ENCODE measurements at regions not wholly inside any gene's neighbourhood (a gene's known extent, or its start where the extent isn't known, plus 50 kb on each side); places are given as distances from the start of the nearest gene placed in this dataset.

DNA sequence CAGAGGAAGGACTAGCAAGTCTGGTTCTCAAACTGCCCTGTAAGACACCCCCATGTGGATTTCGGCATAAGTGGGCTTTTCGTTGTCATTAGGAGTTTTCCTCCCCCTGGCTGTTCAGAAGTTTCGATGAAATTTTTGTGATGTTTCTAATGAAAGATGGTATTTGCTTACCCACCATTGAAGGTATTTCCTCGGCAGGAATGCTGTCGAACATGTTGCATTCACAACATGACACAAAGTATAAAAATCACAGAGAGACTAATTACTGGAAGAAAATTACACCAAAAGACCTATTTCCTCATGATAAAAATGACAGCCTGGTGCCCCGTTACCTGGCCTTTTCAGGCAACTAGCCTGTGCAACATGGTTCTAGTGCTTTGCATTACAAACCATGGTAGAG is 144.9 kb downstream of the TXNL1 start:
- H3K4me2 ChIP-seq (ENCODE audit: low read depth, low read length, poor library complexity, severe bottlenecking): no peak overlapping the region
- no peaks in the 10 kb centered on the region; the same call in 1 of the 2 replicates for H3K9me3 ChIP-seq (ENCODE audit: insufficient read depth, low read length)
- H3K4me3 ChIP-seq (ENCODE audit: insufficient read depth, low read length, poor library complexity, severe bottlenecking): no peak overlapping the region
- no peak overlapping the region for H3K9ac ChIP-seq (ENCODE audit: low read length)
- no peaks in the 10 kb centered on the region for H3K36me3 ChIP-seq (ENCODE audit: low read length)
- no peak overlapping the region for H2AFZ ChIP-seq (ENCODE audit: low read depth, low read length, severe bottlenecking)
- H3K27me3 ChIP-seq (ENCODE audit: low read length): no peaks in the 10 kb centered on the region
- H3F3A ChIP-seq (ENCODE audit: insufficient read depth): no peaks in the 10 kb centered on the region
- H3K27ac ChIP-seq (ENCODE audit: low read depth, low read length): no peak overlapping the region
- H3K9me2 ChIP-seq (replicated peaks; ENCODE audit: insufficient read depth, low read length): no peaks in the 10 kb centered on the region
- H4K20me1 ChIP-seq (ENCODE audit: low read depth, low read length): no peaks in the 10 kb centered on the region
- no peak for TF ChIP-seq EZH2phosphoT487 (conservative IDR thresholded peaks at IDR 0.05; ENCODE audit: low read length)
- TF ChIP-seq, protein P1, sequence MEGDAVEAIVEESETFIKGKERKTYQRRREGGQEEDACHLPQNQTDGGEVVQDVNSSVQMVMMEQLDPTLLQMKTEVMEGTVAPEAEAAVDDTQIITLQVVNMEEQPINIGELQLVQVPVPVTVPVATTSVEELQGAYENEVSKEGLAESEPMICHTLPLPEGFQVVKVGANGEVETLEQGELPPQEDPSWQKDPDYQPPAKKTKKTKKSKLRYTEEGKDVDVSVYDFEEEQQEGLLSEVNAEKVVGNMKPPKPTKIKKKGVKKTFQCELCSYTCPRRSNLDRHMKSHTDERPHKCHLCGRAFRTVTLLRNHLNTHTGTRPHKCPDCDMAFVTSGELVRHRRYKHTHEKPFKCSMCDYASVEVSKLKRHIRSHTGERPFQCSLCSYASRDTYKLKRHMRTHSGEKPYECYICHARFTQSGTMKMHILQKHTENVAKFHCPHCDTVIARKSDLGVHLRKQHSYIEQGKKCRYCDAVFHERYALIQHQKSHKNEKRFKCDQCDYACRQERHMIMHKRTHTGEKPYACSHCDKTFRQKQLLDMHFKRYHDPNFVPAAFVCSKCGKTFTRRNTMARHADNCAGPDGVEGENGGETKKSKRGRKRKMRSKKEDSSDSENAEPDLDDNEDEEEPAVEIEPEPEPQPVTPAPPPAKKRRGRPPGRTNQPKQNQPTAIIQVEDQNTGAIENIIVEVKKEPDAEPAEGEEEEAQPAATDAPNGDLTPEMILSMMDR (IDR thresholded peaks at IDR 0.05; ENCODE audit: insufficient read depth, low read length, poor library complexity, severe bottlenecking): no peak
- no peaks in the 10 kb centered on the region for H3K79me2 ChIP-seq (ENCODE audit: insufficient read depth, low read length)

DNA sequence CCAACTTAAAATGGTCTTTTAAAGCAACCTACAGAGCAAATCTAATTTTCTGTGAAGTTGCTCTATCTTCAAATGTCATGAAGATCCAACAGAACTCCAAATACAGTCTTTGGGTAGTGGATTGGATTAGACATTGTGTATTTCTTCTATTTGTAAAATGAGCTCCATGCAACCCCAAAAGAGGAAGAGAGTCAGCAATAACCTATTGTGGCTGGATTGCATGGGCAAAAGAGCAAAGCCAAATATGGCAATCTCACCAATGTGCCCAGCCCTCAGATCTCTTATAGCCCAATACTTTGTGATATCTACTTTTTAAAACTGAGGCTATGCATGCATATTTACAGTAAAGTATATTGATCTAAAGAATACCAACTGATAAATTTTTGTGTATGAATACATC is 146.3 kb downstream of the TXNL1 start:
- H3K27me3 ChIP-seq (ENCODE audit: low read length): no peaks in the 10 kb centered on the region
- H3K27ac ChIP-seq (ENCODE audit: low read depth, low read length): no peak overlapping the region
- H3K4me2 ChIP-seq (ENCODE audit: low read depth, low read length, poor library complexity, severe bottlenecking): no peak overlapping the region
- H3K36me3 ChIP-seq (ENCODE audit: low read length): no peaks in the 10 kb centered on the region
- no peaks in the 10 kb centered on the region; the same call in 1 of the 2 replicates for H3K9me3 ChIP-seq (ENCODE audit: insufficient read depth, low read length)
- H3K4me3 ChIP-seq (ENCODE audit: insufficient read depth, low read length, poor library complexity, severe bottlenecking): no peak overlapping the region
- H2AFZ ChIP-seq (ENCODE audit: low read depth, low read length, severe bottlenecking): no peak overlapping the region
- H3F3A ChIP-seq (ENCODE audit: insufficient read depth): no peaks in the 10 kb centered on the region
- no peaks in the 10 kb centered on the region for H4K20me1 ChIP-seq (ENCODE audit: low read depth, low read length)
- H3K9me2 ChIP-seq (replicated peaks; ENCODE audit: insufficient read depth, low read length): no peaks in the 10 kb centered on the region
- H3K79me2 ChIP-seq (ENCODE audit: insufficient read depth, low read length): no peaks in the 10 kb centered on the region
- no peak overlapping the region for H3K9ac ChIP-seq (ENCODE audit: low read length)
- TF ChIP-seq, protein P1 (IDR thresholded peaks at IDR 0.05; ENCODE audit: insufficient read depth, low read length, poor library complexity, severe bottlenecking): no peak
- no peak for TF ChIP-seq EZH2phosphoT487 (conservative IDR thresholded peaks at IDR 0.05; ENCODE audit: low read length)

DNA sequence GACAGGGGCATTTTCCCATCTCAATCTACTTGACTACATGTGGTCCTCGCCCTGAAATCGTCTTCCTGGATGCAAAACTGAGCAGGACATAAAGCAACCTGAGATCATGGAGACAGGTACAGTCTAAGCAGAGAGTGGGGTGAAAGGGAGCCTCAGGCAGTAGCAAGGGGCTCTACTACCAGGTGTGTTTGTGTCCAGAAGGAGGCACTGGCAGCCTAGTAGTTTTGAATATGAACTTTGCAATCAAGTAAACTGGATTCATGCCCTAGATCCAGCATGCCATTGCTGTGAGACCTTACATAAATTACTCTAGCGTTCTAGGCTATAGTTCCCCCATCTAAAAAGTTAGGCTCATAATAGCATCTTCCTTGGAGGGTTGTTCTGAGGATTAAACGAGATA is 147.4 kb downstream of the TXNL1 start:
- Histone ChIP-seq H3K27me3 (ENCODE audit: low read length) (no peaks in the 10 kb centered on the region), H2AFZ (ENCODE audit: low read depth, low read length, severe bottlenecking) (no peak overlapping the region), H3K9ac (ENCODE audit: low read length) (no peak overlapping the region), H3F3A (ENCODE audit: insufficient read depth) (no peaks in the 10 kb centered on the region), H3K36me3 (ENCODE audit: low read length) (no peaks in the 10 kb centered on the region), H3K9me3 (ENCODE audit: insufficient read depth, low read length) (no peaks in the 10 kb centered on the region; the same call in 1 of the 2 replicates), H3K27ac (ENCODE audit: low read depth, low read length) (no peak overlapping the region), H3K4me2 (ENCODE audit: low read depth, low read length, poor library complexity, severe bottlenecking) (no peak overlapping the region), H3K9me2 (replicated peaks; ENCODE audit: insufficient read depth, low read length) (no peaks in the 10 kb centered on the region), H3K79me2 (ENCODE audit: insufficient read depth, low read length) (no peaks in the 10 kb centered on the region), H3K4me3 (ENCODE audit: insufficient read depth, low read length, poor library complexity, severe bottlenecking) (no peak overlapping the region), H4K20me1 (ENCODE audit: low read depth, low read length) (no peaks in the 10 kb centered on the region)
- TF ChIP-seq, protein P1 (IDR thresholded peaks at IDR 0.05; ENCODE audit: insufficient read depth, low read length, poor library complexity, severe bottlenecking): no peak
- TF ChIP-seq EZH2phosphoT487 (conservative IDR thresholded peaks at IDR 0.05; ENCODE audit: low read length): no peak

Measured in SU-DHL-6 (cell line).